Breast epithelium (tissue), 3 donors: ENCODE measurements at regions not wholly inside any gene's neighbourhood (a gene's known extent, or its start where the extent isn't known, plus 50 kb on each side); places are given as distances from the start of the nearest gene placed in this dataset.
"Not testable (repeated sequence)": the region's sequence is repeated elsewhere in the genome, so short reads cannot be mapped to it uniquely, and the experiment has no call there.

Experiments used
- CTCF ChIP-seq, 3 donors: fragments of 450-650 bp; IDR thresholded peaks; one replicate each; pipeline ENCODE4 v1.5.1; 2016 to 2017; ENCODE audit warnings: antibody characterized with exemption in 3 of 3, mild to moderate bottlenecking in 3 of 3, moderate library complexity in 3 of 3
- POLR2A ChIP-seq: fragments of 450-650 bp; IDR thresholded peaks from one replicate; pipeline ENCODE4 v1.6.1; 2016; ENCODE audit warnings: antibody characterized with exemption, mild to moderate bottlenecking, moderate library complexity

DNA sequence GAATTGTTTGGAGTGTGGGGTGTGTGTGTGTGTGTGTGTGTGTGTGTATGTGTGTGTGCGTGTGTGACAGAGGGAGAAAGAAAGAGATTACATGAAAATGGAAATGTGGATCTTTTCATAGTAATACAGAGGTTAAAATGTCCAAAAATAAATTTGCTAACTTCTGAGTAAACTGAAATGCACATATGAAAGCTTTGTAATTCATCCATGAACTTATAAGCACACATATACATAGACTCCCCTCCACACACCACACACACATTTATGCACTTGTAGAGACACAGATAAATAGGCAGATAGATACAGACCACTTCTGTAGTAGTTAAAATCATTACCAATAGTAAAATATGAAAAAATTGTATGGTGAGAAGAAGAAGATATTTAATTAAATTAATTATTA is 108.2 kb upstream of the MSMB start:
- TF ChIP-seq CTCF (IDR thresholded peaks at IDR 0.05); POLR2A: not testable (repeated sequence)
